Lung (tissue), 11 donors: ENCODE measurements at regions not wholly inside any gene's neighbourhood (a gene's known extent, or its start where the extent isn't known, plus 50 kb on each side); places are given as distances from the start of the nearest gene placed in this dataset.

Experiments used
- ATAC-seq: fragments of 200-7000 bp; cut with Tn5 transposase; one replicate; pipeline ENCODE4 v1.9.1; 2020; ENCODE audit warnings: moderate number of reproducible peaks; ENCODE audit not compliant: insufficient read depth, low FRiP score
- DNase-seq, 3 donors: peaks; one replicate each; pipeline ENCODE4 v3.0.0-alpha.2; 2013 to 2017
- H3K27ac ChIP-seq, 2 donors: one replicate each; pipeline ENCODE4 v1.5.1; 2013; ENCODE audit warnings: mild to moderate bottlenecking in 2 of 2, moderate library complexity in 2 of 2, control low read depth in 1 of 2, inconsistent platforms in 1 of 2, low read depth in 1 of 2, low read length in 1 of 2
- H3K27me3 ChIP-seq, 3 donors: one replicate each; pipeline ENCODE4 v1.5.1; 2013; ENCODE audit warnings: low read length in 2 of 3; ENCODE audit not compliant: control insufficient read depth in 3 of 3, insufficient read depth in 3 of 3
- H3K36me3 ChIP-seq, 4 donors: one replicate each; pipeline ENCODE4 v1.5.1; 2013; ENCODE audit warnings: low read length in 4 of 4, mild to moderate bottlenecking in 1 of 4, moderate library complexity in 1 of 4; ENCODE audit not compliant: control insufficient read depth in 4 of 4, insufficient read depth in 4 of 4
- H3K4me1 ChIP-seq, 5 donors: one replicate each; pipeline ENCODE4 v1.5.1; 2013; ENCODE audit warnings: low read length in 5 of 5, mild to moderate bottlenecking in 2 of 5, moderate library complexity in 1 of 5; ENCODE audit not compliant: control insufficient read depth in 5 of 5, insufficient read depth in 5 of 5
- H3K4me3 ChIP-seq: one replicate; pipeline ENCODE4 v1.5.1; 2013; ENCODE audit warnings: mild to moderate bottlenecking, control low read depth, moderate library complexity
- H3K9ac ChIP-seq, 2 donors: one replicate each; pipeline ENCODE4 v1.5.1; 2013; ENCODE audit warnings: low read length in 2 of 2, control low read depth in 1 of 2; ENCODE audit not compliant: insufficient read depth in 1 of 2
- H3K9me3 ChIP-seq, 4 donors: one replicate each; pipeline ENCODE4 v1.5.1; 2013; ENCODE audit warnings: low read length in 3 of 4, mild to moderate bottlenecking in 1 of 4, moderate library complexity in 1 of 4; ENCODE audit not compliant: control insufficient read depth in 4 of 4, insufficient read depth in 3 of 4
- CTCF ChIP-seq: IDR thresholded peaks from 2 replicates; pipeline ENCODE4 v1.5.1; 2012; ENCODE audit warnings: mild to moderate bottlenecking; ENCODE audit errors: control extremely low read depth, extremely low read depth
- WGBS, 2 donors: extraction: QIAGEN DNeasy Blood & Tissue Kit; methylation state at CpG; one replicate each; pipeline ENCODE4 v1.1.7; 2013; 5-methylcytosine and 5-hydroxymethylcytosine counted together
- donor health status: control.
- donor health status: control.
- donor health status: Bipolar disorder and iron deficiency.
- donor health status: healthy.
- donor health status: DM: yes; HTN: yes; CAD: no.

- Histone ChIP-seq H3K27me3 (no peaks in the 10 kb centered on the region), H3K9ac (no peak overlapping the region), H3K36me3 (no peaks in the 10 kb centered on the region), H3K4me1 (no peaks in the 10 kb centered on the region), H3K4me3 (no peak overlapping the region), H3K27ac (no peak overlapping the region), H3K9me3 (no peaks in the 10 kb centered on the region)
- DNase-seq: no peak
- no peak for TF ChIP-seq CTCF
- no peak for ATAC-seq
These were observed 540.0 kb downstream of the ETV1 start for GRCh38 chr7:13449460-13449859.

DNA sequence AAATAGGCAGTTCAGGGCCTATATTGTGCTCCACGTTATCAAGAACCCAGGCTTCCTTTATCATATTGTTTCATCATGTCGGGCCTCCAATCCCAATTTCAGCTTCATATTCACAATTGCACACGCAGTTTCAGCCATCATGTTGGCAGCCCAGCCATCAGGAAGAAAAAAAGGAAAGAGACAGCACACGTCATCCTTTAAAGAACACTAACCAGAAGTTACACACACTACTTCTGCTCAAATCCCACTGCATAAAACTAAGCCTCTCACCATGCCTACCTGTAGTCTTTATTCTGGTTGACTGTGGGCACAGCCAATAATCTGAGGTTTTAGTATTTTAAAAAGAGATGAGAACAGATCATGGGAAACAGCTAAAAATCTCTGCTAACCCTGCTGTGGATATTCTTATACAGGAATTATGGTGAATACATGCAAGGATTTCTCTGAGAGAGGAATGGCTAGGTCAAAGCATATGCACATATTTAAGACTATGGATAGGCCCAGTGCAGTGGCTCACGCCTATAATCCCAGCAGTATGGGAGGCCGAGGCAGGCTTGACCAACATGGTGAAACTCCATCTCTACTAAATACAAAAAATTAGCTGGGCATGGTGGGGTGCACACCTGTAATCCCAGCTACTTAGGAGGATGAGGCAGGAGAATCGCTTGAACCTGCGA, 534.4 kb downstream of the ETV1 start:
- no peak for TF ChIP-seq CTCF
- H3K36me3 ChIP-seq: no peaks in the 10 kb centered on the region
- H3K4me1 ChIP-seq: no peaks in the 10 kb centered on the region
- no peaks in the 10 kb centered on the region for H3K9me3 ChIP-seq
- no peak for DNase-seq
- 88 to 90% methylated on average over 8 of the region's 8 CpGs for WGBS, 2 donors
- H3K27me3 ChIP-seq: no peaks in the 10 kb centered on the region
- H3K4me3 ChIP-seq: no peak overlapping the region
- ATAC-seq: no peak
- H3K27ac ChIP-seq: no peak overlapping the region
- H3K9ac ChIP-seq: no peak overlapping the region

DNA sequence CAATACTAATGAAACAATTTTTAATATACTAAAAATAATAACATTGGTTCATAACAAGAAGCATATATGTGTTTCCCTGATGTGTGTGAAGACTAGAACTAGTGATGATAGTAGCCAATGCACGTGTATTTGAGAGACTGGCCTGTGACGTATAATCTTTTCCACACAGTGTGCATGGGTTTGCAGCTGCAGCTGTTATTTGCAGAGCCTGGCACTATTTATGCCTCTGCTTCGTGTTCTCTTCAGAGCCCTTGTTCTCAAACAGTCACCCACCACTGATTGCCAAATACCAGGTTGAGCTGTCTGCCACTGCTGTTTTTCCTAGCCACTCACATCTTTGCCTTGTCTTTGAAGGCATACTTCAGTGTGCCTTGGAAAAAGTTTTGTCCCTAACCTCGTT, 531.7 kb downstream of the ETV1 start:
- no peaks in the 10 kb centered on the region for H3K4me1 ChIP-seq
- H3K36me3 ChIP-seq: no peaks in the 10 kb centered on the region
- no peaks in the 10 kb centered on the region for H3K27me3 ChIP-seq
- WGBS, 2 donors: 53 to 73% methylated on average over 4 of the region's 4 CpGs
- no peak for TF ChIP-seq CTCF
- DNase-seq (no peak), ATAC-seq (no peak)
- H3K4me3 ChIP-seq: no peak overlapping the region
- no peaks in the 10 kb centered on the region for H3K9me3 ChIP-seq
- no peak overlapping the region for H3K27ac ChIP-seq
- no peak overlapping the region for H3K9ac ChIP-seq
